ENCODE measurements at regions not wholly inside any gene's neighbourhood (a gene's known extent, or its start where the extent isn't known, plus 50 kb on each side); places are given as distances from the start of the nearest gene placed in this dataset.

GRCh38 chr10:43802988-43803696 lies 154.5 kb upstream of the ZNF32 start:
- Histone ChIP-seq H3K9ac (ENCODE audit: low read length) (no peak overlapping the region), H3K9me3 (ENCODE audit: control insufficient read depth, insufficient read depth, low read depth, low read length) (no peaks in the 10 kb centered on the region), H3K36me3 (ENCODE audit: control insufficient read depth, insufficient read depth, low read length) (no peaks in the 10 kb centered on the region), H3K4me3 (ENCODE audit: low read depth, low read length) (no peak overlapping the region), H3K27me3 (ENCODE audit: control insufficient read depth, insufficient read depth, low read length) (no peaks in the 10 kb centered on the region), H3K27ac (ENCODE audit: low read depth, low read length) (no peak overlapping the region), H3K4me1 (ENCODE audit: control insufficient read depth, insufficient read depth, low read length) (no peaks in the 10 kb centered on the region)

GRCh38 chr10:43801626-43802025 lies 152.9 kb upstream of the ZNF32 start:
- H3K27me3 ChIP-seq (ENCODE audit: control insufficient read depth, insufficient read depth, low read length) = no peaks in the 10 kb centered on the region
- H3K4me3 ChIP-seq (ENCODE audit: low read depth, low read length) = no peak overlapping the region
- H3K27ac ChIP-seq (ENCODE audit: low read depth, low read length) = no peak overlapping the region
- no peaks in the 10 kb centered on the region for H3K4me1 ChIP-seq (ENCODE audit: control insufficient read depth, insufficient read depth, low read length)
- no peaks in the 10 kb centered on the region for H3K36me3 ChIP-seq (ENCODE audit: control insufficient read depth, insufficient read depth, low read length)
- H3K9ac ChIP-seq (ENCODE audit: low read length) = no peak overlapping the region
- no peaks in the 10 kb centered on the region for H3K9me3 ChIP-seq (ENCODE audit: control insufficient read depth, insufficient read depth, low read depth, low read length)

GRCh38 chr10:43801140-43801539 lies 152.5 kb upstream of the ZNF32 start:
- Histone ChIP-seq H3K9ac (ENCODE audit: low read length) (no peak overlapping the region), H3K27me3 (ENCODE audit: control insufficient read depth, insufficient read depth, low read length) (no peaks in the 10 kb centered on the region), H3K4me1 (ENCODE audit: control insufficient read depth, insufficient read depth, low read length) (no peaks in the 10 kb centered on the region), H3K27ac (ENCODE audit: low read depth, low read length) (no peak overlapping the region), H3K36me3 (ENCODE audit: control insufficient read depth, insufficient read depth, low read length) (no peaks in the 10 kb centered on the region), H3K9me3 (ENCODE audit: control insufficient read depth, insufficient read depth, low read depth, low read length) (no peaks in the 10 kb centered on the region), H3K4me3 (ENCODE audit: low read depth, low read length) (no peak overlapping the region)

GRCh38 chr10:43796781-43797180 lies 148.1 kb upstream of the ZNF32 start:
- Histone ChIP-seq H3K27me3 (ENCODE audit: control insufficient read depth, insufficient read depth, low read length) (no peaks in the 10 kb centered on the region), H3K4me1 (ENCODE audit: control insufficient read depth, insufficient read depth, low read length) (no peaks in the 10 kb centered on the region; the same call in 1 of the 2 replicates), H3K27ac (ENCODE audit: low read depth, low read length) (no peak overlapping the region), H3K36me3 (ENCODE audit: control insufficient read depth, insufficient read depth, low read length) (no peaks in the 10 kb centered on the region), H3K9ac (ENCODE audit: low read length) (no peak overlapping the region), H3K9me3 (ENCODE audit: control insufficient read depth, insufficient read depth, low read depth, low read length) (no peaks in the 10 kb centered on the region), H3K4me3 (ENCODE audit: low read depth, low read length) (no peak overlapping the region)

DNA sequence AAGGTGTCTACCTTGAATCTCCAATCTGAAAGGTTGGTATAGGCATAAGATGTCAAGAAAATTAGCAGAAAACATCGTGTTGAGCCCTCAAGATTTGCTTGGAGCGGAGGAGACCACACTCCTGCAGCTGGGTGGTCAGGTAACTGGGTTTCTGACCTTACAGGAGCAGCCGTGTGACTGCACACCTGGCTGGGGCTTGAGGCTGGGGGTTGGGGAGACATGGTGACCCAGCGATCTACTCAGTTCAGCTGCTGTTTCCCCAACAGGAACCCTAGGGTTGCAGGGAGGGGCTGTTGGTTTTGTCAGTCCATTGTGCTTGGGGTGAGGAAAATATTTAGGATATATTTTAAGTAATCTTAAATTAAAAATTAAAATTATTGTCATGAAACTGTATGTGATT lies 147.0 kb upstream of the ZNF32 start:
- no peaks in the 10 kb centered on the region for H3K9me3 ChIP-seq (ENCODE audit: control insufficient read depth, insufficient read depth, low read depth, low read length)
- no peaks in the 10 kb centered on the region; the same call in 1 of the 2 replicates for H3K4me1 ChIP-seq (ENCODE audit: control insufficient read depth, insufficient read depth, low read length)
- H3K4me3 ChIP-seq (ENCODE audit: low read depth, low read length) = no peak overlapping the region
- no peaks in the 10 kb centered on the region for H3K36me3 ChIP-seq (ENCODE audit: control insufficient read depth, insufficient read depth, low read length)
- no peak overlapping the region for H3K9ac ChIP-seq (ENCODE audit: low read length)
- no peaks in the 10 kb centered on the region for H3K27me3 ChIP-seq (ENCODE audit: control insufficient read depth, insufficient read depth, low read length)
- no peak overlapping the region for H3K27ac ChIP-seq (ENCODE audit: low read depth, low read length)

DNA sequence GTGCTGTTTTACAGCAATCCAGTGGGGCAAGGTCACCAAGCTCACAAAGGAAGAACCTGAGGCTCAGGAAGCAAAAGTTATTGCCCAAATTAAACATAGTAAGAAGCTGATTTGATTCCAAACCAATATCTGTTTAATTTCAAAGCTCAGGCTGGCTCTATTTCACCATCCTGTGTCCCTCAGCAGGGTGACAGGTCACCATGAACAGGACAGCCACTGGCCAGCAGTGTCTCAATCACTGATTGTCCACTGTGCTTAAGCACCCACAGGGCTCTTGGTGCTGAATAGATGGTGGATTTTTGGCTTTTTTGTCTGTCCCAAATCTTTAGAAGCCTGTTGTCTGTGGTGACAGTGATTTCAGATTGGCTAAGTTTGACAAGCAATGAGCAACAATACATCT lies 146.4 kb upstream of the ZNF32 start:
- no peaks in the 10 kb centered on the region for H3K27me3 ChIP-seq (ENCODE audit: control insufficient read depth, insufficient read depth, low read length)
- no peaks in the 10 kb centered on the region for H3K9me3 ChIP-seq (ENCODE audit: control insufficient read depth, insufficient read depth, low read depth, low read length)
- no peaks in the 10 kb centered on the region; the same call in 1 of the 2 replicates for H3K4me1 ChIP-seq (ENCODE audit: control insufficient read depth, insufficient read depth, low read length)
- H3K36me3 ChIP-seq (ENCODE audit: control insufficient read depth, insufficient read depth, low read length) = no peaks in the 10 kb centered on the region
- H3K27ac ChIP-seq (ENCODE audit: low read depth, low read length) = no peak overlapping the region
- no peak overlapping the region for H3K4me3 ChIP-seq (ENCODE audit: low read depth, low read length)
- no peak overlapping the region for H3K9ac ChIP-seq (ENCODE audit: low read length)

GRCh38 chr10:43794181-43794815 lies 145.6 kb upstream of the ZNF32 start:
- H3K9ac ChIP-seq (ENCODE audit: low read length) = no peak overlapping the region
- H3K36me3 ChIP-seq (ENCODE audit: control insufficient read depth, insufficient read depth, low read length) = no peaks in the 10 kb centered on the region
- no peaks in the 10 kb centered on the region for H3K9me3 ChIP-seq (ENCODE audit: control insufficient read depth, insufficient read depth, low read depth, low read length)
- no peak overlapping the region for H3K4me3 ChIP-seq (ENCODE audit: low read depth, low read length)
- H3K27ac ChIP-seq (ENCODE audit: low read depth, low read length) = no peak overlapping the region
- no peaks in the 10 kb centered on the region for H3K27me3 ChIP-seq (ENCODE audit: control insufficient read depth, insufficient read depth, low read length)
- H3K4me1 ChIP-seq (ENCODE audit: control insufficient read depth, insufficient read depth, low read length) = no peaks in the 10 kb centered on the region; the same call in 1 of the 2 replicates

DNA sequence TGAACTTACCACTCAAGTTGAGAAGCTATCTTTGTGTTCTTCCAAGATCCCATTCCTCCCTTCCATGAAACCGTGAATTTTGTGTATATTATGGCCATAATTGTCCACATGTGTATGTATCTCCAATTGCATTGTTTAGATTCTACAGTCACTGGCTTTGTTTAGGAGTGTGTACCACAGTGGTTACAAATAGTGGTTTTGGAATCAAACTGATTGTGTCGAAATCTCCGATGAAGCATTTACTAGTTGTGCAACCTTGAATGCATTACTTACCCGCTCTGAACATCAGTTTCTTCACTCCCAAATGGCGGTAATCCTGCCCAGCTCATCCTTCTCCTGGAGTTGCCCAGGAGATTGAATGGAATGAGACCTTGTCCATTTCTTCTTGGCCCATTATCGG lies 145.0 kb upstream of the ZNF32 start:
- no peaks in the 10 kb centered on the region for H3K27me3 ChIP-seq (ENCODE audit: control insufficient read depth, insufficient read depth, low read length)
- no peaks in the 10 kb centered on the region for H3K9me3 ChIP-seq (ENCODE audit: control insufficient read depth, insufficient read depth, low read depth, low read length)
- no peak overlapping the region for H3K4me3 ChIP-seq (ENCODE audit: low read depth, low read length)

GRCh38 chr10:43790147-43790546 lies 141.5 kb upstream of the ZNF32 start:
- no peaks in the 10 kb centered on the region; the same call in 1 of the 2 replicates for H3K4me1 ChIP-seq (ENCODE audit: control insufficient read depth, insufficient read depth, low read length)
- no peak overlapping the region for H3K27ac ChIP-seq (ENCODE audit: low read depth, low read length)
- H3K9ac ChIP-seq (ENCODE audit: low read length) = no peak overlapping the region
- no peaks in the 10 kb centered on the region for H3K36me3 ChIP-seq (ENCODE audit: control insufficient read depth, insufficient read depth, low read length)
- H3K27me3 ChIP-seq (ENCODE audit: control insufficient read depth, insufficient read depth, low read length) = no peaks in the 10 kb centered on the region
- no peak overlapping the region for H3K4me3 ChIP-seq (ENCODE audit: low read depth, low read length)
- no peaks in the 10 kb centered on the region for H3K9me3 ChIP-seq (ENCODE audit: control insufficient read depth, insufficient read depth, low read depth, low read length)

More for the DNA sequence above, 145.0 kb upstream of the ZNF32 start:
- Histone ChIP-seq H3K27ac (ENCODE audit: low read depth, low read length) (no peak overlapping the region), H3K9ac (ENCODE audit: low read length) (no peak overlapping the region), H3K36me3 (ENCODE audit: control insufficient read depth, insufficient read depth, low read length) (no peaks in the 10 kb centered on the region), H3K4me1 (ENCODE audit: control insufficient read depth, insufficient read depth, low read length) (no peaks in the 10 kb centered on the region; the same call in 1 of the 2 replicates)

- Histone ChIP-seq H3K4me3 (ENCODE audit: low read depth, low read length) (no peak overlapping the region), H3K9me3 (ENCODE audit: control insufficient read depth, insufficient read depth, low read depth, low read length) (no peaks in the 10 kb centered on the region), H3K27ac (ENCODE audit: low read depth, low read length) (no peak overlapping the region), H3K36me3 (ENCODE audit: control insufficient read depth, insufficient read depth, low read length) (no peaks in the 10 kb centered on the region), H3K9ac (ENCODE audit: low read length) (no peak overlapping the region), H3K4me1 (ENCODE audit: control insufficient read depth, insufficient read depth, low read length) (no peaks in the 10 kb centered on the region), H3K27me3 (ENCODE audit: control insufficient read depth, insufficient read depth, low read length) (no peaks in the 10 kb centered on the region)
These were observed 136.6 kb upstream of the ZNF32 start for GRCh38 chr10:43785252-43785651.

- Histone ChIP-seq H3K9ac (ENCODE audit: low read length) (no peak overlapping the region), H3K4me3 (ENCODE audit: low read depth, low read length) (no peak overlapping the region), H3K9me3 (ENCODE audit: control insufficient read depth, insufficient read depth, low read depth, low read length) (no peaks in the 10 kb centered on the region), H3K36me3 (ENCODE audit: control insufficient read depth, insufficient read depth, low read length) (no peaks in the 10 kb centered on the region), H3K27ac (ENCODE audit: low read depth, low read length) (no peak overlapping the region), H3K4me1 (ENCODE audit: control insufficient read depth, insufficient read depth, low read length) (no peaks in the 10 kb centered on the region), H3K27me3 (ENCODE audit: control insufficient read depth, insufficient read depth, low read length) (no peaks in the 10 kb centered on the region)
These were observed 134.1 kb upstream of the ZNF32 start for GRCh38 chr10:43782814-43783213.

Measured in HUES6 (cell line).